ENCODE measurements at regions not wholly inside any gene's neighbourhood (a gene's known extent, or its start where the extent isn't known, plus 50 kb on each side); places are given as distances from the start of the nearest gene placed in this dataset.

DNA sequence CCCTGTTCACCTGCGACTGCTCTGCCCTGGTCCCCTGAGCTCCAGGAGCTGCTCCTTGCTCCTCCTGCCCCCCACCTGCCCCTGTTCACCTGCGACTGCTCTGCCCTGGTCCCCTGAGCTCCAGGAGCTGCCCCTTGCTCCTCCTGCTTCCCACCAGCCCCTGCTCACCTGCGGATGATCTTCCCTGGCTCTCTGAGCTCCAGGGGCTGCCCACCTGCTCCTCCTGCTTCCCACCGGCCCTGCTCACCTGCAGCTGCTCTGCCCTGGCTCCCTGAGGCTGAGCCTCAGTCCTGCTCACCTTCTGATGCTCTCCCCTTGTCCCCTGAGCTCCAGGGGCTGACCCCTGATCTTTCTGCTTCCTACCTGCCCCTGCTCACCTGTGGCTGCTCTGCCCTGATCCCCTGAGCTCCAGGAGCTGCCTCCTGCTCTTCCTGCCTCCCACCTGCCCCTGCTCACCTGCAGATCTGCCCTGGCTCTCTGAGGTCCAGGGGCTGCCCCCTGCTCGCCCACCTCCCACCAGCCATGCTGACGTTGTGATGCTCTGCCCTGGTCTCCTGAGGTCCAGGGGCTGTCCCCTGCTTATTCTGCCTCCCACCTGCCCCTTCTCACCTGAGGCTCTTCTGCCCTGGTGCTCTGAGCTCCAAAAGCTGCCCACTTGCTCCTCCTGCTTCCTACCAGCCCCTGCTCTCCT is 219.2 kb downstream of the TMEM121 start:
- TF ChIP-seq, protein P1, sequence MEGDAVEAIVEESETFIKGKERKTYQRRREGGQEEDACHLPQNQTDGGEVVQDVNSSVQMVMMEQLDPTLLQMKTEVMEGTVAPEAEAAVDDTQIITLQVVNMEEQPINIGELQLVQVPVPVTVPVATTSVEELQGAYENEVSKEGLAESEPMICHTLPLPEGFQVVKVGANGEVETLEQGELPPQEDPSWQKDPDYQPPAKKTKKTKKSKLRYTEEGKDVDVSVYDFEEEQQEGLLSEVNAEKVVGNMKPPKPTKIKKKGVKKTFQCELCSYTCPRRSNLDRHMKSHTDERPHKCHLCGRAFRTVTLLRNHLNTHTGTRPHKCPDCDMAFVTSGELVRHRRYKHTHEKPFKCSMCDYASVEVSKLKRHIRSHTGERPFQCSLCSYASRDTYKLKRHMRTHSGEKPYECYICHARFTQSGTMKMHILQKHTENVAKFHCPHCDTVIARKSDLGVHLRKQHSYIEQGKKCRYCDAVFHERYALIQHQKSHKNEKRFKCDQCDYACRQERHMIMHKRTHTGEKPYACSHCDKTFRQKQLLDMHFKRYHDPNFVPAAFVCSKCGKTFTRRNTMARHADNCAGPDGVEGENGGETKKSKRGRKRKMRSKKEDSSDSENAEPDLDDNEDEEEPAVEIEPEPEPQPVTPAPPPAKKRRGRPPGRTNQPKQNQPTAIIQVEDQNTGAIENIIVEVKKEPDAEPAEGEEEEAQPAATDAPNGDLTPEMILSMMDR (IDR thresholded peaks at IDR 0.05): no peak
- TF ChIP-seq POLR2A (IDR thresholded peaks at IDR 0.05): no peak
